GM12878 (cell line): ENCODE measurements at regions not wholly inside any gene's neighbourhood (a gene's known extent, or its start where the extent isn't known, plus 50 kb on each side); places are given as distances from the start of the nearest gene placed in this dataset.

Source experiments
- ATAC-seq: fragments of 200-7000 bp; cut with Tn5 transposase; 3 replicates; pipeline ENCODE4 v1.9.1; 2020; ENCODE audit warnings: mild to moderate bottlenecking, moderate library complexity
- BruUV-seq: library from RNA; stranded (reverse); fragments of 400-500 nt; replicated peaks from 2 replicates; lab custom pipeline; 2021; lab: Mats Ljungman, UMichigan
- CTCF ChIA-PET: fragments of 300-600 bp; sonication (Branson Sonifier 250); formaldehyde crosslinking; extraction: SDS; loops from one replicate; lab custom pipeline; 2021; ENCODE audit warnings: inconsistent platforms; lab: Yijun Ruan, JAX
- POLR2A ChIA-PET: fragments of 350-600 bp; formaldehyde crosslinking; extraction: SDS; loops from one replicate; lab custom pipeline; 2021; ENCODE audit warnings: inconsistent platforms; lab: Charles Lee
- RAD21 ChIA-PET: fragments of 300-600 bp; sonication (Branson Sonifier 250); formaldehyde crosslinking; loops from one replicate; lab custom pipeline; 2023; ENCODE audit warnings: antibody characterized with exemption; ENCODE audit not compliant: unreplicated experiment; lab: Charles Lee
- SMC1A ChIA-PET: fragments of 300-600 bp; sonication (Branson Sonifier 250); formaldehyde crosslinking; loops from one replicate; lab custom pipeline; 2023; ENCODE audit not compliant: unreplicated experiment, uncharacterized antibody; lab: Charles Lee
- DNase-seq: peaks from one replicate; pipeline ENCODE4 v3.0.0-alpha.2; 2011; ENCODE audit warnings: low read depth, low spot score
- FAIRE-seq: peaks from 3 replicates; lab custom pipeline; 2011; peaks lifted over from hg19 to GRCh38; lab: Jason Lieb, UNC
- H2AFZ ChIP-seq: 2 replicates; pipeline ENCODE4 v1.6.0; 2011; ENCODE audit warnings: low read depth, low read length, control low read depth; ENCODE audit not compliant: control insufficient read depth
- H3K27ac ChIP-seq: 2 replicates; pipeline ENCODE4 v1.5.1; 2011; ENCODE audit warnings: control low read depth; ENCODE audit not compliant: control insufficient read depth, insufficient read depth
- H3K27me3 ChIP-seq, 2 experiments: replicated peaks in 1 of 2; 2 replicates each; pipeline versions ENCODE4 v1.6.0 to v1.6.1; 2011; ENCODE audit warnings: low read length in 1 of 2; ENCODE audit not compliant: control insufficient read depth in 2 of 2, insufficient read depth in 2 of 2
- H3K36me3 ChIP-seq, 2 experiments: 2 replicates each; pipeline ENCODE4 v1.5.1; 2011; ENCODE audit warnings: low read length in 1 of 2; ENCODE audit not compliant: control insufficient read depth in 2 of 2, insufficient read depth in 2 of 2
- H3K4me1 ChIP-seq: 2 replicates; pipeline ENCODE4 v1.6.1; 2011; ENCODE audit warnings: mild to moderate bottlenecking, low read length, moderate library complexity, mixed read lengths; ENCODE audit not compliant: control insufficient read depth, insufficient read depth
- H3K4me2 ChIP-seq: 2 replicates; pipeline ENCODE4 v1.6.0; 2011; ENCODE audit warnings: control low read depth; ENCODE audit not compliant: control insufficient read depth, insufficient read depth
- H3K4me3 ChIP-seq: fragments of 200-600 bp; sonication (generic); 2 replicates; pipeline ENCODE4 v1.5.1; 2016
- H3K79me2 ChIP-seq: 2 replicates; pipeline ENCODE4 v1.6.0; 2011; ENCODE audit warnings: low read length; ENCODE audit not compliant: control insufficient read depth, insufficient read depth
- H3K9ac ChIP-seq: 2 replicates; pipeline ENCODE4 v1.8.0; 2011; ENCODE audit warnings: low read length, control low read depth, mixed read lengths; ENCODE audit not compliant: control insufficient read depth, insufficient read depth
- H3K9me3 ChIP-seq: replicated peaks from 3 replicates; pipeline ENCODE4 v1.5.1; 2011; ENCODE audit warnings: mild to moderate bottlenecking, low read length; ENCODE audit not compliant: control insufficient read depth, insufficient read depth
- H4K20me1 ChIP-seq: 2 replicates; pipeline ENCODE4 v1.6.0; 2011; ENCODE audit not compliant: control insufficient read depth, insufficient read depth
- CHD1 ChIP-seq: IDR thresholded peaks from 2 replicates; pipeline ENCODE4 v1.6.1; 2012; ENCODE audit warnings: low read depth, low read length, improper control_type of control experiment
- EZH2 ChIP-seq: IDR thresholded peaks from 2 replicates; pipeline ENCODE4 v1.6.1; 2012; ENCODE audit warnings: low read depth, mild to moderate bottlenecking, control low read depth, inconsistent platforms, low read length, borderline replicate concordance; ENCODE audit not compliant: control insufficient read depth
- MTA2 ChIP-seq: fragments of 450-650 bp; IDR thresholded peaks from 2 replicates; pipeline ENCODE4 v1.6.1; 2016; ENCODE audit warnings: low read depth, mild to moderate bottlenecking, moderate library complexity
- RBBP5 ChIP-seq: fragments of 200-600 bp; sonication (generic); conservative IDR thresholded peaks from 2 replicates; pipeline ENCODE4 v1.6.1; 2016
- ZSCAN29 ChIP-seq: fragments of 450-650 bp; IDR thresholded peaks from 2 replicates; pipeline ENCODE4 v1.6.1; 2017; ENCODE audit warnings: mild to moderate bottlenecking, moderate library complexity
- WGBS: methylation state at CpG from one replicate; pipeline ENCODE4 v1.1.6; 2016; ENCODE audit warnings: low lambda C conversion rate; ENCODE audit not compliant: insufficient replicate concordance, insufficient coverage; ENCODE audit errors: missing lambda C conversion rate; 5-methylcytosine and 5-hydroxymethylcytosine counted together
- in situ Hi-C: fragments of 300-500 bp; cut with MboI; formaldehyde crosslinking; loops from 9 replicates; pipeline ENCODE4 v1.14.3; 2018; ENCODE audit warnings: mixed read lengths
- intact Hi-C: fragments of 100-400 bp; cut with micrococcal nuclease; formaldehyde crosslinking; loops from one replicate; pipeline ENCODE4 v1.14.2; 2022; ENCODE audit not compliant: unreplicated experiment
- TF ChIP-seq, protein P1 (sequence below): IDR thresholded peaks from 2 replicates; pipeline ENCODE4 v1.6.1; 2012; ENCODE audit warnings: improper control_type of control experiment, low read depth, low read length; ENCODE audit not compliant: insufficient replicate concordance

DNA sequence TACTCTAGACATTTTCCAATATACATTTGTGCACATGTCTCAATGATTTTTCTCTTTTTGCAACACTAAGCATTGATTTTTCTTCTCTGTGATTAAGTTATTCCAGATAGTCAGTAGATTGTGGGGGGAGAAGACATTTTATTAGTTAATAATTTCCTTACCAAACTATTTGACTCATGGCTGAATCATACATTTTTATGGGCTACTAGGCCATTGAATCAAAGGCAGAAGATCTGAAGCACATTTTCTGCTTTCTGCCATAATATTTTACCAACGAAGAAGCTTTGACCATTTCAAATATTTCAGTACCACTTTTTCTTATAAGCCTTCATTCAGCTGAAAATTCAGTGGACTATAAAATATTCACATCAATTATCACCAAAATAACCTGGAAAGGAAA lies 175.6 kb downstream of the IRX2 start:
- Histone ChIP-seq H3K4me3 (no peak overlapping the region), H3K79me2 (no peaks in the 10 kb centered on the region), H3K9ac (no peak overlapping the region), H3K27me3 (no peaks in the 10 kb centered on the region), H3K27ac (no peak overlapping the region), H4K20me1 (no peaks in the 10 kb centered on the region), H3K9me3 (no peaks in the 10 kb centered on the region; the same call in 2 of the 3 replicates), H3K4me1 (no peaks in the 10 kb centered on the region), H2AFZ (no peak overlapping the region), H3K36me3 (no peaks in the 10 kb centered on the region), H3K4me2 (no peak overlapping the region)
- no TSS peak for BruUV-seq
- DNase-seq (no peak), FAIRE-seq (no peak), ATAC-seq (no peak)
- WGBS: 13% methylated on average over 1 of the region's 1 CpG
- POLR2A ChIA-PET: no interaction called here
- SMC1A ChIA-PET: interaction anchor here (0.7 kb wide), 1 partner anchor 10 kb away, joined by 3 read pairs; no protein-coding TSS in a partner anchor
- in situ Hi-C loops: no loop called here
- TF ChIP-seq MTA2: no peak
- TF ChIP-seq, protein P1, sequence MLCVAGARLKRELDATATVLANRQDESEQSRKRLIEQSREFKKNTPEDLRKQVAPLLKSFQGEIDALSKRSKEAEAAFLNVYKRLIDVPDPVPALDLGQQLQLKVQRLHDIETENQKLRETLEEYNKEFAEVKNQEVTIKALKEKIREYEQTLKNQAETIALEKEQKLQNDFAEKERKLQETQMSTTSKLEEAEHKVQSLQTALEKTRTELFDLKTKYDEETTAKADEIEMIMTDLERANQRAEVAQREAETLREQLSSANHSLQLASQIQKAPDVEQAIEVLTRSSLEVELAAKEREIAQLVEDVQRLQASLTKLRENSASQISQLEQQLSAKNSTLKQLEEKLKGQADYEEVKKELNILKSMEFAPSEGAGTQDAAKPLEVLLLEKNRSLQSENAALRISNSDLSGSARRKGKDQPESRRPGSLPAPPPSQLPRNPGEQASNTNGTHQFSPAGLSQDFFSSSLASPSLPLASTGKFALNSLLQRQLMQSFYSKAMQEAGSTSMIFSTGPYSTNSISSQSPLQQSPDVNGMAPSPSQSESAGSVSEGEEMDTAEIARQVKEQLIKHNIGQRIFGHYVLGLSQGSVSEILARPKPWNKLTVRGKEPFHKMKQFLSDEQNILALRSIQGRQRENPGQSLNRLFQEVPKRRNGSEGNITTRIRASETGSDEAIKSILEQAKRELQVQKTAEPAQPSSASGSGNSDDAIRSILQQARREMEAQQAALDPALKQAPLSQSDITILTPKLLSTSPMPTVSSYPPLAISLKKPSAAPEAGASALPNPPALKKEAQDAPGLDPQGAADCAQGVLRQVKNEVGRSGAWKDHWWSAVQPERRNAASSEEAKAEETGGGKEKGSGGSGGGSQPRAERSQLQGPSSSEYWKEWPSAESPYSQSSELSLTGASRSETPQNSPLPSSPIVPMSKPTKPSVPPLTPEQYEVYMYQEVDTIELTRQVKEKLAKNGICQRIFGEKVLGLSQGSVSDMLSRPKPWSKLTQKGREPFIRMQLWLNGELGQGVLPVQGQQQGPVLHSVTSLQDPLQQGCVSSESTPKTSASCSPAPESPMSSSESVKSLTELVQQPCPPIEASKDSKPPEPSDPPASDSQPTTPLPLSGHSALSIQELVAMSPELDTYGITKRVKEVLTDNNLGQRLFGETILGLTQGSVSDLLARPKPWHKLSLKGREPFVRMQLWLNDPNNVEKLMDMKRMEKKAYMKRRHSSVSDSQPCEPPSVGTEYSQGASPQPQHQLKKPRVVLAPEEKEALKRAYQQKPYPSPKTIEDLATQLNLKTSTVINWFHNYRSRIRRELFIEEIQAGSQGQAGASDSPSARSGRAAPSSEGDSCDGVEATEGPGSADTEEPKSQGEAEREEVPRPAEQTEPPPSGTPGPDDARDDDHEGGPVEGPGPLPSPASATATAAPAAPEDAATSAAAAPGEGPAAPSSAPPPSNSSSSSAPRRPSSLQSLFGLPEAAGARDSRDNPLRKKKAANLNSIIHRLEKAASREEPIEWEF: no peak
- no peak for TF ChIP-seq RBBP5
- no peak for TF ChIP-seq EZH2
- no peak for TF ChIP-seq ZSCAN29
- TF ChIP-seq CHD1: no peak
- intact Hi-C loops: no loop called here
- RAD21 ChIA-PET: no interaction called here
- CTCF ChIA-PET: no interaction called here
